Amniotic stem cell (primary cell): ENCODE measurements at regions not wholly inside any gene's neighbourhood (a gene's known extent, or its start where the extent isn't known, plus 50 kb on each side); places are given as distances from the start of the nearest gene placed in this dataset.

ENCODE experiments used
- DNase-seq: peaks from one replicate; lab custom pipeline; 2025; lab: John Stamatoyannopoulos, UW

GRCh38 chr1:87880098-87880760 is 551.5 kb downstream of the LMO4 start:
- no peak for DNase-seq

GRCh38 chr1:87880764-87881163 is 552.1 kb downstream of the LMO4 start:
- DNase-seq, result no peak

- no peak for DNase-seq
Measured at GRCh38 chr1:87883906-87884305, 555.2 kb downstream of the LMO4 start.

- no peak for DNase-seq
Measured at GRCh38 chr1:87884581-87884980, 555.9 kb downstream of the LMO4 start.

GRCh38 chr1:87885278-87886025 is 556.8 kb downstream of the LMO4 start:
- no peak for DNase-seq

- no peak for DNase-seq
Measured at GRCh38 chr1:87887100-87887499, 558.4 kb downstream of the LMO4 start.

GRCh38 chr1:87888446-87888845 is 559.8 kb downstream of the LMO4 start:
- DNase-seq, result no peak

GRCh38 chr1:87894062-87894461 is 565.4 kb downstream of the LMO4 start:
- no peak for DNase-seq

- DNase-seq, result no peak
Measured at GRCh38 chr1:87897481-87897880, 568.8 kb downstream of the LMO4 start.

- no peak for DNase-seq
Measured at GRCh38 chr1:87898431-87898830, 569.8 kb downstream of the LMO4 start.

GRCh38 chr1:87899017-87899416 is 570.3 kb downstream of the LMO4 start:
- no peak for DNase-seq

GRCh38 chr1:87899746-87900145 is 571.1 kb downstream of the LMO4 start:
- no peak for DNase-seq

GRCh38 chr1:87902830-87903229 is 574.1 kb downstream of the LMO4 start:
- DNase-seq, result no peak

GRCh38 chr1:87903242-87903641 is 574.6 kb downstream of the LMO4 start:
- no peak for DNase-seq

GRCh38 chr1:87904651-87905050 is 576.0 kb downstream of the LMO4 start:
- DNase-seq, result no peak

GRCh38 chr1:87905651-87906050 is 577.0 kb downstream of the LMO4 start:
- no peak for DNase-seq

GRCh38 chr1:87906078-87906477 is 577.4 kb downstream of the LMO4 start:
- DNase-seq, result no peak

- no peak for DNase-seq
Measured at GRCh38 chr1:87913361-87913760, 584.7 kb downstream of the LMO4 start.

- no peak for DNase-seq
Measured at GRCh38 chr1:87914396-87914795, 585.7 kb downstream of the LMO4 start.

- no peak for DNase-seq
Measured at GRCh38 chr1:87915771-87916170, 587.1 kb downstream of the LMO4 start.

- DNase-seq, result no peak
Measured at GRCh38 chr1:87916965-87917364, 588.3 kb downstream of the LMO4 start.

- no peak for DNase-seq
Measured at GRCh38 chr1:87918398-87918797, 589.7 kb downstream of the LMO4 start.

GRCh38 chr1:87922885-87923284 is 594.2 kb downstream of the LMO4 start:
- DNase-seq, result no peak
